LNCaP clone FGC (cell line): ENCODE measurements at regions not wholly inside any gene's neighbourhood (a gene's known extent, or its start where the extent isn't known, plus 50 kb on each side); places are given as distances from the start of the nearest gene placed in this dataset.
"Not testable (repeated sequence)": the region's sequence is repeated elsewhere in the genome, so short reads cannot be mapped to it uniquely, and the experiment has no call there.

Experiments used
- DNase-seq: peaks from one replicate; pipeline ENCODE4 v3.0.0-alpha.2; 2011; ENCODE audit warnings: low read depth
- H3K4me3 ChIP-seq: 2 replicates; pipeline ENCODE4 v1.5.1; 2011; ENCODE audit warnings: mild to moderate bottlenecking, low read depth, low read length, control low read depth
- CTCF ChIP-seq: IDR thresholded peaks from 2 replicates; pipeline ENCODE4 v1.5.1; 2012; ENCODE audit warnings: mild to moderate bottlenecking; ENCODE audit not compliant: control insufficient read depth, insufficient read depth; ENCODE audit errors: extremely low read depth

GRCh38 chr18:43780782-43781340 lies 503.6 kb upstream of the SYT4 start:
- no peak for TF ChIP-seq CTCF
- H3K4me3 ChIP-seq = no peak overlapping the region
- DNase-seq = no peak

- no peak overlapping the region for H3K4me3 ChIP-seq
- no peak for TF ChIP-seq CTCF
- no peak for DNase-seq
Observed at GRCh38 chr18:43785158-43785557, 507.9 kb upstream of the SYT4 start.

- H3K4me3 ChIP-seq = no peak overlapping the region
- no peak for DNase-seq
- no peak for TF ChIP-seq CTCF
Observed at GRCh38 chr18:43786893-43787292, 509.6 kb upstream of the SYT4 start.

GRCh38 chr18:43787721-43788120 lies 510.4 kb upstream of the SYT4 start:
- not testable (repeated sequence) for H3K4me3 ChIP-seq, DNase-seq

- TF ChIP-seq CTCF = peak; percentile 63
- DNase-seq = peak; percentile 78
- H3K4me3 ChIP-seq = no peak overlapping the region
Observed at GRCh38 chr18:43789234-43790000, 512.1 kb upstream of the SYT4 start.

- H3K4me3 ChIP-seq = no peak overlapping the region
- no peak for DNase-seq
- no peak for TF ChIP-seq CTCF
Observed at GRCh38 chr18:43793910-43794309, 516.6 kb upstream of the SYT4 start.

- H3K4me3 ChIP-seq = no peak overlapping the region
- no peak for TF ChIP-seq CTCF
- no peak for DNase-seq
Observed at GRCh38 chr18:43794363-43794762, 517.1 kb upstream of the SYT4 start.
